ENCODE measurements at regions not wholly inside any gene's neighbourhood (a gene's known extent, or its start where the extent isn't known, plus 50 kb on each side); places are given as distances from the start of the nearest gene placed in this dataset.

GRCh38 chr3:73709712-73710111 lies 85.0 kb upstream of the PDZRN3 start:
- peaks cover 0 to 13% (median 0%) of the 10 kb centered on the region in 4 donors for H3K4me1 ChIP-seq
- no peak overlapping the region for H3K27ac ChIP-seq
- TF ChIP-seq, protein P1, sequence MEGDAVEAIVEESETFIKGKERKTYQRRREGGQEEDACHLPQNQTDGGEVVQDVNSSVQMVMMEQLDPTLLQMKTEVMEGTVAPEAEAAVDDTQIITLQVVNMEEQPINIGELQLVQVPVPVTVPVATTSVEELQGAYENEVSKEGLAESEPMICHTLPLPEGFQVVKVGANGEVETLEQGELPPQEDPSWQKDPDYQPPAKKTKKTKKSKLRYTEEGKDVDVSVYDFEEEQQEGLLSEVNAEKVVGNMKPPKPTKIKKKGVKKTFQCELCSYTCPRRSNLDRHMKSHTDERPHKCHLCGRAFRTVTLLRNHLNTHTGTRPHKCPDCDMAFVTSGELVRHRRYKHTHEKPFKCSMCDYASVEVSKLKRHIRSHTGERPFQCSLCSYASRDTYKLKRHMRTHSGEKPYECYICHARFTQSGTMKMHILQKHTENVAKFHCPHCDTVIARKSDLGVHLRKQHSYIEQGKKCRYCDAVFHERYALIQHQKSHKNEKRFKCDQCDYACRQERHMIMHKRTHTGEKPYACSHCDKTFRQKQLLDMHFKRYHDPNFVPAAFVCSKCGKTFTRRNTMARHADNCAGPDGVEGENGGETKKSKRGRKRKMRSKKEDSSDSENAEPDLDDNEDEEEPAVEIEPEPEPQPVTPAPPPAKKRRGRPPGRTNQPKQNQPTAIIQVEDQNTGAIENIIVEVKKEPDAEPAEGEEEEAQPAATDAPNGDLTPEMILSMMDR (IDR thresholded peaks at IDR 0.05): no peak
- H3K27me3 ChIP-seq: no peaks in the 10 kb centered on the region
- no peaks in the 10 kb centered on the region for H3K9me3 ChIP-seq
- intact Hi-C loops (cut with DNase I; ENCODE audit: low total_unique reads): no loop called here
- no peaks in the 10 kb centered on the region for H3K36me3 ChIP-seq
- no peak for DNase-seq
- no peak overlapping the region for H3K4me3 ChIP-seq

DNA sequence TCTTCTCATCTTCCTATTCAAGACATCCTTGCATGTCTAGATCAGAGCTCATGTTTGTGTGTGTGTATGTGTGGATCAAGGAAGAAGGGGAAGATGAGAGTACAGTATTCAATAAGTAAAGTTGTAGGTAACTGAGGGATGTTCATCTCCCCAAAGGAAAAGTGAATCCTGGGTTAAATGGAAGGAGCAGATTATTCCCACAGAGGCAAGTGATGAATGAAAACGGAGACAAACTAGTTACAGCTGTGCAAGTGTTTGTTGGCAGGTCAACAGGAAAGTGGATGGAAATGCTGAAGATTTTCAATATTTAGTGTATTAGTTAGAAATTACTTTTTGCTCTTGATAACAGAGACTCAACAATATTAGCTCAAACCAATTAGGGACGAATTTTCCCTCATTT lies 84.2 kb upstream of the PDZRN3 start:
- H3K9me3 ChIP-seq: no peaks in the 10 kb centered on the region
- TF ChIP-seq, protein P1 (IDR thresholded peaks at IDR 0.05): no peak
- peaks cover 0 to 13% (median 0%) of the 10 kb centered on the region in 4 donors for H3K4me1 ChIP-seq
- H3K27me3 ChIP-seq: no peaks in the 10 kb centered on the region
- intact Hi-C loops (cut with DNase I; ENCODE audit: low total_unique reads): no loop called here
- H3K4me3 ChIP-seq: no peak overlapping the region
- H3K36me3 ChIP-seq: no peaks in the 10 kb centered on the region
- H3K27ac ChIP-seq: no peak overlapping the region
- DNase-seq: no peak

GRCh38 chr3:73707772-73708171 lies 83.0 kb upstream of the PDZRN3 start:
- H3K4me1 ChIP-seq: peaks cover 0 to 13% (median 0%) of the 10 kb centered on the region in 4 donors
- intact Hi-C loops (cut with DNase I; ENCODE audit: low total_unique reads): no loop called here
- H3K9me3 ChIP-seq: no peaks in the 10 kb centered on the region
- DNase-seq: no peak
- H3K27ac ChIP-seq: no peak overlapping the region
- no peaks in the 10 kb centered on the region for H3K36me3 ChIP-seq
- TF ChIP-seq, protein P1 (IDR thresholded peaks at IDR 0.05): no peak
- no peak overlapping the region for H3K4me3 ChIP-seq
- no peaks in the 10 kb centered on the region for H3K27me3 ChIP-seq

DNA sequence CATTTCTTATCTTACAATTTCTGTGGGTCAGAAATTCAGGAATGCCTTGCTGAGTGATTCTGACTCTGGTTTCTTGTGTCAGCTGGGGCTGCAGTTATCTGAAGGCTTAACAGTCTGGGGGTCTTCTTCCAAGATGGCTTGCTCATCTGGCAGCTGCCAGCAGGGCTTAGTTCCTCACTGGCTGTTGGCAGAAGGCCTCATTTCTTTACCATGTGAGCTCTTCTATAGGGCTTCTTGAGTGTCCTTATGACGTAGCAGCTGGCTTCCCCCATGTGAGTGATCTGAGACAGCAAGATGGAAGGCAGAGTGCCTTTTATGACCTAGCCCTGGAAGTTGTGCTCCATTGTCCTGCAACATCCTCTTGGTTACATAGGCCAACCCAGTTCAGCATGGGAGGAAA lies 82.0 kb upstream of the PDZRN3 start:
- Histone ChIP-seq H3K4me3 (no peak overlapping the region), H3K9me3 (no peaks in the 10 kb centered on the region), H3K36me3 (no peaks in the 10 kb centered on the region), H3K27me3 (no peaks in the 10 kb centered on the region), H3K27ac (no peak overlapping the region), H3K4me1 (peaks cover 0 to 13% (median 0%) of the 10 kb centered on the region in 4 donors)
- intact Hi-C loops (cut with DNase I; ENCODE audit: low total_unique reads): no loop called here
- DNase-seq: no peak
- TF ChIP-seq, protein P1 (IDR thresholded peaks at IDR 0.05): no peak

- intact Hi-C loops (cut with DNase I; ENCODE audit: low total_unique reads): no loop called here
- Histone ChIP-seq H3K27me3 (no peaks in the 10 kb centered on the region), H3K27ac (no peak overlapping the region), H3K36me3 (no peaks in the 10 kb centered on the region), H3K9me3 (no peaks in the 10 kb centered on the region), H3K4me1 (peaks cover 0 to 13% (median 0%) of the 10 kb centered on the region in 4 donors), H3K4me3 (no peak overlapping the region)
- DNase-seq: no peak
- TF ChIP-seq, protein P1 (IDR thresholded peaks at IDR 0.05): no peak
Observed at GRCh38 chr3:73705792-73706191, 81.1 kb upstream of the PDZRN3 start.

GRCh38 chr3:73699327-73699726 lies 74.6 kb upstream of the PDZRN3 start:
- no peak overlapping the region for H3K27ac ChIP-seq
- TF ChIP-seq, protein P1 (IDR thresholded peaks at IDR 0.05): no peak
- intact Hi-C loops (cut with DNase I; ENCODE audit: low total_unique reads): no loop called here
- no peaks in the 10 kb centered on the region for H3K27me3 ChIP-seq
- no peaks in the 10 kb centered on the region for H3K36me3 ChIP-seq
- no peak overlapping the region for H3K4me3 ChIP-seq
- DNase-seq: no peak
- no peaks in the 10 kb centered on the region for H3K9me3 ChIP-seq
- peaks cover 0 to 12% (median 4%) of the 10 kb centered on the region in 4 donors for H3K4me1 ChIP-seq

All from tibial artery (tissue), 4 donors.